ENCODE measurements at regions not wholly inside any gene's neighbourhood (a gene's known extent, or its start where the extent isn't known, plus 50 kb on each side); places are given as distances from the start of the nearest gene placed in this dataset.

DNA sequence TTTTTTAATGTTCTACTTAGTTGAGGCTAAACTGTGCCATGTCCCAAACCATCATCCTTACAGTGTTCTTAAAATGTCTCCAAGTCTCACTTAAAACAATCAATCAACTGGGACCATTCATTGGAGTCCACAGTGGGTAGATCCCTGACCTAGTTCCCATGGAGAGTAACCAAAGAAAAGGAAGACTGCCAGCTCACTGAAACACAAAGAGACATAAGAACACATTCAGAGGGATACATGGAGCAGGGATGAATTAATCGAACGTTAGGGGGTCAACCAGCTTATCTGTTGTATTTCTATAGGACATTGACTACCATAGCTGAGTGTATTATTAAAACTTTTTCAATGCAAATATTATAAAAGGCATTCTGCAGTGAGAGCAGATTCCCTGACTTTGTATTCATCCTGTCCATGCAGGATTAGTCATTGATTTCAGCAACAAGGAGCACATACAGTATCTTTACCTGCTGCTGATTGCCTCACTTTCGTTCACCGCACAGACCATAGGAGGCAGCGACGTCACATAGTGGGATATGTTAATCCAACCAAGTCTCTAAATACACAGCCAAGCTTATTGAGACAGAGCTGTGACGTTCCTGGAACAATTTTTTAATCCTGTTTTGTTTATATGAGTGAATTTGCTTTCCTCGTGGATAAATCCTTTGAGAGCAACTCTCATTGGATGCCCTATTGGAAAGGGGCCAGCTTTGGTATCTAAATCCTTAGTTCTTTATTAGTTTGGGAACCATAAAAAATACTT lies 364.9 kb upstream of the RBMS3 start:
- POLR2A ChIA-PET: no interaction called here
- BruUV-seq (replicated peaks): no TSS peak
- ATAC-seq: no peak
- in situ Hi-C loops (cut with HindIII; ENCODE audit: low pct_unique_long_range_greater_than_20kb, low sequenced_read_pairs) (no loop called here), intact Hi-C loops (cut with micrococcal nuclease; ENCODE audit: unreplicated experiment) (no loop called here)
- no peak for DNase-seq (ENCODE audit: low read depth, low spot score)
- no peaks in the 10 kb centered on the region for H3K27me3 ChIP-seq (ENCODE audit: control insufficient read depth, insufficient read depth, low read length)
- no peak overlapping the region for H3K27ac ChIP-seq (ENCODE audit: low read length)
- no peak overlapping the region for H3K4me3 ChIP-seq (ENCODE audit: low read depth in 2 of 2, low read length in 2 of 2)
- CTCF ChIA-PET: no interaction called here
- TF ChIP-seq SIN3A (IDR thresholded peaks at IDR 0.05; ENCODE audit: borderline replicate concordance, insufficient read depth, low read depth, low read length): no peak
- TF ChIP-seq, protein P1, sequence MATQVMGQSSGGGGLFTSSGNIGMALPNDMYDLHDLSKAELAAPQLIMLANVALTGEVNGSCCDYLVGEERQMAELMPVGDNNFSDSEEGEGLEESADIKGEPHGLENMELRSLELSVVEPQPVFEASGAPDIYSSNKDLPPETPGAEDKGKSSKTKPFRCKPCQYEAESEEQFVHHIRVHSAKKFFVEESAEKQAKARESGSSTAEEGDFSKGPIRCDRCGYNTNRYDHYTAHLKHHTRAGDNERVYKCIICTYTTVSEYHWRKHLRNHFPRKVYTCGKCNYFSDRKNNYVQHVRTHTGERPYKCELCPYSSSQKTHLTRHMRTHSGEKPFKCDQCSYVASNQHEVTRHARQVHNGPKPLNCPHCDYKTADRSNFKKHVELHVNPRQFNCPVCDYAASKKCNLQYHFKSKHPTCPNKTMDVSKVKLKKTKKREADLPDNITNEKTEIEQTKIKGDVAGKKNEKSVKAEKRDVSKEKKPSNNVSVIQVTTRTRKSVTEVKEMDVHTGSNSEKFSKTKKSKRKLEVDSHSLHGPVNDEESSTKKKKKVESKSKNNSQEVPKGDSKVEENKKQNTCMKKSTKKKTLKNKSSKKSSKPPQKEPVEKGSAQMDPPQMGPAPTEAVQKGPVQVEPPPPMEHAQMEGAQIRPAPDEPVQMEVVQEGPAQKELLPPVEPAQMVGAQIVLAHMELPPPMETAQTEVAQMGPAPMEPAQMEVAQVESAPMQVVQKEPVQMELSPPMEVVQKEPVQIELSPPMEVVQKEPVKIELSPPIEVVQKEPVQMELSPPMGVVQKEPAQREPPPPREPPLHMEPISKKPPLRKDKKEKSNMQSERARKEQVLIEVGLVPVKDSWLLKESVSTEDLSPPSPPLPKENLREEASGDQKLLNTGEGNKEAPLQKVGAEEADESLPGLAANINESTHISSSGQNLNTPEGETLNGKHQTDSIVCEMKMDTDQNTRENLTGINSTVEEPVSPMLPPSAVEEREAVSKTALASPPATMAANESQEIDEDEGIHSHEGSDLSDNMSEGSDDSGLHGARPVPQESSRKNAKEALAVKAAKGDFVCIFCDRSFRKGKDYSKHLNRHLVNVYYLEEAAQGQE (IDR thresholded peaks at IDR 0.05; ENCODE audit: insufficient read depth in 1 of 2, low read depth in 2 of 2, low read length in 1 of 2): no peak
- no peak for TF ChIP-seq TCF7L2 (IDR thresholded peaks at IDR 0.05; ENCODE audit: low read depth, low read length)
- TF ChIP-seq CTCF (IDR thresholded peaks at IDR 0.05): no peak
- TF ChIP-seq POLR2AphosphoS5 (IDR thresholded peaks at IDR 0.05; ENCODE audit: low read depth, low read length): no peak
- H3K9me3 ChIP-seq (ENCODE audit: control insufficient read depth, insufficient read depth, low read depth, low read length): no peaks in the 10 kb centered on the region
- H3K4me1 ChIP-seq (ENCODE audit: control insufficient read depth, insufficient read depth, low read length): no peaks in the 10 kb centered on the region
- no peaks in the 10 kb centered on the region for H3K36me3 ChIP-seq (ENCODE audit: control insufficient read depth, insufficient read depth, low read length)

DNA sequence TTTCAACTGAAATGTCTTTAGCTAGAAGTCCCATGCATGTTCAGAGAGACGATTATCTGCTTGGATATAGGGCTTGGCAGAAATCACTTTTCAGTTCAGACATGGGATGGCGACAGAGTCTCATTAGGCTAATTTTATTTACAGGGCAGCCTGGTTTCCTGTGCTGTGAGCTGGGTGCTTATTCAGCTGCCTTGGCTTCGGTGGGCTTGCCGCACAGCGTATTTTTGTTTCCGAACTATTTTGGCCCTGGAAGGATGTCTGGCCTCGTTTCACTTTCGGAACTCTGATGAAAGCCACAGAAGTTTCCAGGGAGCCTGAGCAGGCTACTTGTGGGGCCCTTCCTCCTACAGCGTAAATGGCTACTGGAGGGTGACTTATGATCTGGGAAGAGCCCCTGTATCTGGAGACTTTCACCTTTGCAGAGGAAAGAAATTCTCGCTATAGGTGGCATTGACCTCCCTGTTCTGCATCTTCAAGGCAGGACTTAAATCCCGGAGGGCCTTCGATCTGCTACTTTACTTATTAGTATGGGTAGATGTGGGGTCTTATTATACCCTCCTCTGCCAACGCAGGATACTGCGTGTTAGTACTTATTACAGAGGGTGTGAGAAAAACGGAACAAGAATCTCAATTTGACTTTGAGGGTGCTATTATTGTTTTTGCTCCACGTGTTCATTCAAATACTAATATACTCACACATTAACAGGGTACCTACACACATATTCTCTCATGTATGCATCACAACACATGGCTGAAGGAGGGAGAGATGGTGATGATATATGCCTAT lies 364.0 kb upstream of the RBMS3 start:
- ATAC-seq (peak; percentile 34; the same call in 1 of the 2 replicates), DNase-seq (ENCODE audit: low read depth, low spot score) (peak; percentile 5)
- no peaks in the 10 kb centered on the region for H3K36me3 ChIP-seq (ENCODE audit: control insufficient read depth, insufficient read depth, low read length)
- TF ChIP-seq TCF7L2 (IDR thresholded peaks at IDR 0.05; ENCODE audit: low read depth, low read length) (no peak), CTCF (IDR thresholded peaks at IDR 0.05) (peak; percentile 49)
- intact Hi-C loops (cut with micrococcal nuclease; ENCODE audit: unreplicated experiment): no loop called here
- H3K9me3 ChIP-seq (ENCODE audit: control insufficient read depth, insufficient read depth, low read depth, low read length): no peaks in the 10 kb centered on the region
- no peaks in the 10 kb centered on the region for H3K27me3 ChIP-seq (ENCODE audit: control insufficient read depth, insufficient read depth, low read length)
- in situ Hi-C loops (cut with HindIII; ENCODE audit: low pct_unique_long_range_greater_than_20kb, low sequenced_read_pairs): no loop called here
- H3K4me1 ChIP-seq (ENCODE audit: control insufficient read depth, insufficient read depth, low read length): no peaks in the 10 kb centered on the region
- ChIA-PET POLR2A (no interaction called here), CTCF (no interaction called here)
- peak overlapping the region; percentile 11 to 20; a peak in 2 of 4 replicates for H3K4me3 ChIP-seq (ENCODE audit: low read depth in 2 of 2, low read length in 2 of 2)
- H3K27ac ChIP-seq (ENCODE audit: low read length): no peak overlapping the region
- no TSS peak for BruUV-seq (replicated peaks)
